ENCODE measurements at regions not wholly inside any gene's neighbourhood (a gene's known extent, or its start where the extent isn't known, plus 50 kb on each side); places are given as distances from the start of the nearest gene placed in this dataset.

- no peak for TF ChIP-seq EZH2 (IDR thresholded peaks at IDR 0.05; ENCODE audit: borderline replicate concordance, low read length)
- TF ChIP-seq CTCF (conservative IDR thresholded peaks at IDR 0.05 in 1 of 2, IDR thresholded peaks at IDR 0.05 in 1 of 2; ENCODE audit: extremely low read depth in 1 of 2, insufficient read depth in 1 of 2, low read depth in 1 of 2, low read length in 2 of 2), result no peak
Observed at GRCh38 chr16:31703526-31704128, 170.0 kb upstream of the ZNF267 start.

Measured in mammary epithelial cell (primary cell).